Aorta (tissue), 5 donors: ENCODE measurements at regions not wholly inside any gene's neighbourhood (a gene's known extent, or its start where the extent isn't known, plus 50 kb on each side); places are given as distances from the start of the nearest gene placed in this dataset.
"Not testable (repeated sequence)": the region's sequence is repeated elsewhere in the genome, so short reads cannot be mapped to it uniquely, and the experiment has no call there.

Experiments
- ATAC-seq: fragments of 200-7000 bp; cut with Tn5 transposase; one replicate; pipeline ENCODE4 v1.9.1; 2022; ENCODE audit warnings: moderate library complexity; ENCODE audit not compliant: low FRiP score
- DNase-seq, 2 donors: peaks; one replicate each; pipeline ENCODE4 v3.0.0-alpha.2; 2020
- H3K27ac ChIP-seq, 2 donors: one replicate each; pipeline ENCODE4 v1.5.1; 2013; ENCODE audit warnings: low read length in 2 of 2, mild to moderate bottlenecking in 2 of 2, moderate library complexity in 2 of 2, control low read depth in 1 of 2, inconsistent platforms in 1 of 2, low read depth in 1 of 2
- H3K27me3 ChIP-seq, 2 donors: one replicate each; pipeline ENCODE4 v1.6.1; 2013; ENCODE audit warnings: control low read depth in 1 of 2, low read length in 1 of 2, mild to moderate bottlenecking in 1 of 2, moderate library complexity in 1 of 2; ENCODE audit not compliant: insufficient read depth in 2 of 2, control insufficient read depth in 1 of 2
- H3K36me3 ChIP-seq, 2 donors: one replicate each; pipeline ENCODE4 v1.6.1; 2013; ENCODE audit warnings: control low read depth in 1 of 2, low read length in 1 of 2, mild to moderate bottlenecking in 1 of 2; ENCODE audit not compliant: insufficient read depth in 2 of 2, control insufficient read depth in 1 of 2
- H3K4me1 ChIP-seq, 2 donors: one replicate each; pipeline ENCODE4 v1.6.1; 2013; ENCODE audit warnings: low read length in 2 of 2, control low read depth in 1 of 2, mild to moderate bottlenecking in 1 of 2, moderate library complexity in 1 of 2; ENCODE audit not compliant: insufficient read depth in 2 of 2, control insufficient read depth in 1 of 2
- H3K4me3 ChIP-seq, 2 donors: one replicate each; pipeline ENCODE4 v1.5.1; 2013; ENCODE audit warnings: low read length in 2 of 2, control low read depth in 1 of 2, mild to moderate bottlenecking in 1 of 2
- H3K9me3 ChIP-seq: one replicate; pipeline ENCODE4 v1.6.1; 2013; ENCODE audit warnings: mild to moderate bottlenecking, low read length; ENCODE audit not compliant: control insufficient read depth
- WGBS, 2 donors: extraction: QIAGEN DNeasy Blood & Tissue Kit; methylation state at CpG; one replicate each; pipeline ENCODE4 v1.1.7; 2013; 5-methylcytosine and 5-hydroxymethylcytosine counted together
- intact Hi-C, 2 donors: fragments of 100-400 bp; cut with DNase I; formaldehyde crosslinking; loops; one replicate each; pipeline versions ENCODE4 v1.14.2 to v1.15.0; 2022
- donor health status: healthy with polysubstance abuse.
- donor health status: Bipolar disorder and iron deficiency.
- donor health status: DM: no; HTN: no; CAD: no.
- donor health status: DM: no; HTN: no; CAD: no.
- donor health status: DM: yes; HTN: yes; CAD: no.

- intact Hi-C loops: no loop called here
- H3K36me3 ChIP-seq: no peaks in the 10 kb centered on the region
- DNase-seq: no peak
- no peak overlapping the region for H3K4me3 ChIP-seq
- WGBS, 2 donors: 71 to 73% methylated on average over 2 of the region's 2 CpGs
- no peak for ATAC-seq
- H3K9me3 ChIP-seq: peaks cover 2% of the 10 kb centered on the region
- H3K27me3 ChIP-seq: peaks cover 0 to 1% of the 10 kb centered on the region in 2 donors
- no peak overlapping the region for H3K27ac ChIP-seq
- no peaks in the 10 kb centered on the region for H3K4me1 ChIP-seq
These were observed 117.1 kb downstream of the MINAR1 start for GRCh38 chr15:79549196-79549595.

- intact Hi-C loops: no loop called here
- H3K4me1 ChIP-seq: no peaks in the 10 kb centered on the region
- 94% methylated on average over 24 of the region's 24 CpGs for WGBS, 2 donors
- H3K36me3 ChIP-seq: no peaks in the 10 kb centered on the region
- ATAC-seq (no peak), DNase-seq (no peak)
- no peak overlapping the region for H3K27ac ChIP-seq
- no peaks in the 10 kb centered on the region for H3K27me3 ChIP-seq
- H3K9me3 ChIP-seq: peaks cover 3% of the 10 kb centered on the region
- no peak overlapping the region for H3K4me3 ChIP-seq
These were observed 128.2 kb downstream of the MINAR1 start for GRCh38 chr15:79560384-79560783.

- 57 to 58% methylated on average over 4 of the region's 4 CpGs for WGBS, 2 donors
- intact Hi-C loops: no loop called here
- Histone ChIP-seq H3K27me3 (no peaks in the 10 kb centered on the region), H3K4me1 (no peaks in the 10 kb centered on the region), H3K36me3 (no peaks in the 10 kb centered on the region), H3K27ac (no peak overlapping the region), H3K9me3 (peaks cover 3% of the 10 kb centered on the region), H3K4me3 (no peak overlapping the region)
- ATAC-seq (no peak), DNase-seq (no peak)
These were observed 129.8 kb downstream of the MINAR1 start for GRCh38 chr15:79561982-79562381.

- ATAC-seq: no peak
- H3K36me3 ChIP-seq: no peaks in the 10 kb centered on the region
- intact Hi-C loops: no loop called here
- 55 to 57% methylated on average over 14 of the region's 14 CpGs for WGBS, 2 donors
- peaks cover 3% of the 10 kb centered on the region for H3K9me3 ChIP-seq
- no peaks in the 10 kb centered on the region for H3K4me1 ChIP-seq
- H3K4me3 ChIP-seq: no peak overlapping the region
- no peak for DNase-seq
- H3K27me3 ChIP-seq: no peaks in the 10 kb centered on the region
- H3K27ac ChIP-seq: no peak overlapping the region
These were observed 130.3 kb downstream of the MINAR1 start for GRCh38 chr15:79562403-79562815.

- Histone ChIP-seq H3K4me3 (no peak overlapping the region), H3K27ac (no peak overlapping the region), H3K9me3 (peaks cover 3% of the 10 kb centered on the region), H3K36me3 (no peaks in the 10 kb centered on the region), H3K27me3 (no peaks in the 10 kb centered on the region), H3K4me1 (no peaks in the 10 kb centered on the region)
- DNase-seq: no peak
- intact Hi-C loops: no loop called here
- 76 to 78% methylated on average over 10 of the region's 10 CpGs for WGBS, 2 donors
- no peak for ATAC-seq
These were observed 130.8 kb downstream of the MINAR1 start for GRCh38 chr15:79562899-79563298.

- WGBS, 2 donors: 67 to 69% methylated on average over 2 of the region's 2 CpGs
- intact Hi-C loops: no loop called here
- Histone ChIP-seq H3K36me3 (no peaks in the 10 kb centered on the region), H3K4me1 (no peaks in the 10 kb centered on the region), H3K9me3 (peaks cover 2% of the 10 kb centered on the region), H3K4me3 (no peak overlapping the region), H3K27ac (no peak overlapping the region), H3K27me3 (no peaks in the 10 kb centered on the region)
- DNase-seq: no peak
- ATAC-seq: no peak
These were observed 137.9 kb downstream of the MINAR1 start for GRCh38 chr15:79570004-79570403.

GRCh38 chr15:79572691-79573404 is 140.7 kb downstream of the MINAR1 start:
- 65 to 72% methylated on average over 6 of the region's 6 CpGs for WGBS, 2 donors
- Histone ChIP-seq H3K27ac (no peak overlapping the region), H3K27me3 (no peaks in the 10 kb centered on the region), H3K9me3 (peaks cover 2% of the 10 kb centered on the region), H3K4me1 (no peaks in the 10 kb centered on the region), H3K36me3 (no peaks in the 10 kb centered on the region), H3K4me3 (no peak overlapping the region)
- intact Hi-C loops: no loop called here
- ATAC-seq: no peak
- no peak for DNase-seq

GRCh38 chr15:79574431-79575273 is 142.5 kb downstream of the MINAR1 start:
- 80 to 83% methylated on average over 2 of the region's 2 CpGs for WGBS, 2 donors
- H3K9me3 ChIP-seq, intact Hi-C loops, H3K27me3 ChIP-seq, ATAC-seq, H3K4me3 ChIP-seq, H3K4me1 ChIP-seq, H3K36me3 ChIP-seq, H3K27ac ChIP-seq, DNase-seq: not testable (repeated sequence)

GRCh38 chr15:79582650-79583049 is 150.5 kb downstream of the MINAR1 start:
- no peaks in the 10 kb centered on the region for H3K27me3 ChIP-seq
- H3K9me3 ChIP-seq: no peaks in the 10 kb centered on the region
- no peak for DNase-seq
- H3K36me3 ChIP-seq: no peaks in the 10 kb centered on the region
- no peak for ATAC-seq
- H3K4me3 ChIP-seq: no peak overlapping the region
- H3K27ac ChIP-seq: no peak overlapping the region
- H3K4me1 ChIP-seq: no peaks in the 10 kb centered on the region
- intact Hi-C loops: no loop called here
